GM12878 (cell line): ENCODE measurements at regions not wholly inside any gene's neighbourhood (a gene's known extent, or its start where the extent isn't known, plus 50 kb on each side); places are given as distances from the start of the nearest gene placed in this dataset.

Experiments
- ATAC-seq: fragments of 200-7000 bp; cut with Tn5 transposase; 3 replicates; pipeline ENCODE4 v1.9.1; 2020; ENCODE audit warnings: mild to moderate bottlenecking, moderate library complexity
- BruUV-seq: library from RNA; stranded (reverse); fragments of 400-500 nt; replicated peaks from 2 replicates; lab custom pipeline; 2021; lab: Mats Ljungman, UMichigan
- CTCF ChIA-PET: fragments of 300-600 bp; sonication (Branson Sonifier 250); formaldehyde crosslinking; extraction: SDS; loops from one replicate; lab custom pipeline; 2021; ENCODE audit warnings: inconsistent platforms; lab: Yijun Ruan, JAX
- POLR2A ChIA-PET: fragments of 350-600 bp; formaldehyde crosslinking; extraction: SDS; loops from one replicate; lab custom pipeline; 2021; ENCODE audit warnings: inconsistent platforms; lab: Charles Lee
- RAD21 ChIA-PET: fragments of 300-600 bp; sonication (Branson Sonifier 250); formaldehyde crosslinking; loops from one replicate; lab custom pipeline; 2023; ENCODE audit warnings: antibody characterized with exemption; ENCODE audit not compliant: unreplicated experiment; lab: Charles Lee
- SMC1A ChIA-PET: fragments of 300-600 bp; sonication (Branson Sonifier 250); formaldehyde crosslinking; loops from one replicate; lab custom pipeline; 2023; ENCODE audit not compliant: unreplicated experiment, uncharacterized antibody; lab: Charles Lee
- DNase-seq: peaks from one replicate; pipeline ENCODE4 v3.0.0-alpha.2; 2011; ENCODE audit warnings: low read depth, low spot score
- FAIRE-seq: peaks from 3 replicates; lab custom pipeline; 2011; peaks lifted over from hg19 to GRCh38; lab: Jason Lieb, UNC
- H2AFZ ChIP-seq: 2 replicates; pipeline ENCODE4 v1.6.0; 2011; ENCODE audit warnings: low read depth, low read length, control low read depth; ENCODE audit not compliant: control insufficient read depth
- H3K27ac ChIP-seq: 2 replicates; pipeline ENCODE4 v1.5.1; 2011; ENCODE audit warnings: control low read depth; ENCODE audit not compliant: control insufficient read depth, insufficient read depth
- H3K27me3 ChIP-seq, 2 experiments: replicated peaks in 1 of 2; 2 replicates each; pipeline versions ENCODE4 v1.6.0 to v1.6.1; 2011; ENCODE audit warnings: low read length in 1 of 2; ENCODE audit not compliant: control insufficient read depth in 2 of 2, insufficient read depth in 2 of 2
- H3K36me3 ChIP-seq, 2 experiments: 2 replicates each; pipeline ENCODE4 v1.5.1; 2011; ENCODE audit warnings: low read length in 1 of 2; ENCODE audit not compliant: control insufficient read depth in 2 of 2, insufficient read depth in 2 of 2
- H3K4me1 ChIP-seq: 2 replicates; pipeline ENCODE4 v1.6.1; 2011; ENCODE audit warnings: mild to moderate bottlenecking, low read length, moderate library complexity, mixed read lengths; ENCODE audit not compliant: control insufficient read depth, insufficient read depth
- H3K4me2 ChIP-seq: 2 replicates; pipeline ENCODE4 v1.6.0; 2011; ENCODE audit warnings: control low read depth; ENCODE audit not compliant: control insufficient read depth, insufficient read depth
- H3K4me3 ChIP-seq: fragments of 200-600 bp; sonication (generic); 2 replicates; pipeline ENCODE4 v1.5.1; 2016
- H3K79me2 ChIP-seq: 2 replicates; pipeline ENCODE4 v1.6.0; 2011; ENCODE audit warnings: low read length; ENCODE audit not compliant: control insufficient read depth, insufficient read depth
- H3K9ac ChIP-seq: 2 replicates; pipeline ENCODE4 v1.8.0; 2011; ENCODE audit warnings: low read length, control low read depth, mixed read lengths; ENCODE audit not compliant: control insufficient read depth, insufficient read depth
- H3K9me3 ChIP-seq: replicated peaks from 3 replicates; pipeline ENCODE4 v1.5.1; 2011; ENCODE audit warnings: mild to moderate bottlenecking, low read length; ENCODE audit not compliant: control insufficient read depth, insufficient read depth
- H4K20me1 ChIP-seq: 2 replicates; pipeline ENCODE4 v1.6.0; 2011; ENCODE audit not compliant: control insufficient read depth, insufficient read depth
- CHD1 ChIP-seq: IDR thresholded peaks from 2 replicates; pipeline ENCODE4 v1.6.1; 2012; ENCODE audit warnings: low read depth, low read length, improper control_type of control experiment
- CTCF ChIP-seq, 3 experiments: IDR thresholded peaks in 2 of 3; conservative IDR thresholded peaks in 1 of 3; 2 replicates each; pipeline ENCODE4 v1.5.1; 2011; ENCODE audit warnings: low read depth in 3 of 3, low read length in 3 of 3, mild to moderate bottlenecking in 3 of 3, control low read depth in 2 of 3, moderate library complexity in 2 of 3, inconsistent platforms in 1 of 3, mixed read lengths in 1 of 3; ENCODE audit not compliant: control insufficient read depth in 2 of 3, insufficient read depth in 1 of 3; ENCODE audit errors: extremely low read depth in 1 of 3
- E2F4 ChIP-seq: IDR thresholded peaks from 2 replicates; pipeline ENCODE4 v1.6.1; 2012; ENCODE audit warnings: low read depth, low read length, improper control_type of control experiment
- E4F1 ChIP-seq: fragments of 450-650 bp; IDR thresholded peaks from 2 replicates; pipeline ENCODE4 v1.6.1; 2018; ENCODE audit warnings: borderline replicate concordance, mild to moderate bottlenecking; ENCODE audit not compliant: partially characterized antibody
- FOXK2 ChIP-seq: fragments of 450-650 bp; IDR thresholded peaks from 2 replicates; pipeline ENCODE4 v1.6.1; 2017; ENCODE audit warnings: mild to moderate bottlenecking, moderate library complexity
- GABPA ChIP-seq: IDR thresholded peaks from 2 replicates; pipeline ENCODE4 v1.6.1; 2014; ENCODE audit warnings: antibody characterized with exemption, low read depth, mild to moderate bottlenecking, inconsistent platforms
- GATAD2B ChIP-seq: fragments of 450-650 bp; conservative IDR thresholded peaks from 2 replicates; pipeline ENCODE4 v1.6.1; 2017; ENCODE audit warnings: low read depth, mild to moderate bottlenecking, moderate library complexity
- IRF3 ChIP-seq: fragments of 450-650 bp; IDR thresholded peaks from 2 replicates; pipeline ENCODE4 v1.6.1; 2014; ENCODE audit warnings: mild to moderate bottlenecking
- JUNB ChIP-seq: IDR thresholded peaks from 2 replicates; pipeline ENCODE4 v1.6.1; 2016; ENCODE audit warnings: antibody characterized with exemption, mild to moderate bottlenecking
- KDM1A ChIP-seq: fragments of 200-600 bp; sonication (generic); IDR thresholded peaks from 2 replicates; pipeline ENCODE4 v1.6.1; 2016; ENCODE audit warnings: borderline replicate concordance
- RAD51 ChIP-seq: fragments of 450-650 bp; IDR thresholded peaks from 2 replicates; pipeline ENCODE4 v1.6.1; 2016; ENCODE audit warnings: moderate library complexity, mild to moderate bottlenecking, inconsistent platforms
- RCOR1 ChIP-seq: conservative IDR thresholded peaks from 2 replicates; pipeline ENCODE4 v1.6.1; 2012; ENCODE audit warnings: low read depth, low read length, improper control_type of control experiment
- SREBF2 ChIP-seq: IDR thresholded peaks from 2 replicates; pipeline ENCODE4 v1.6.1; 2012; ENCODE audit warnings: mild to moderate bottlenecking, low read length
- YY1 ChIP-seq: IDR thresholded peaks from 2 replicates; pipeline ENCODE4 v1.6.1; 2011; ENCODE audit warnings: low read depth, mild to moderate bottlenecking, low read length
- WGBS: methylation state at CpG from one replicate; pipeline ENCODE4 v1.1.6; 2016; ENCODE audit warnings: low lambda C conversion rate; ENCODE audit not compliant: insufficient replicate concordance, insufficient coverage; ENCODE audit errors: missing lambda C conversion rate; 5-methylcytosine and 5-hydroxymethylcytosine counted together
- in situ Hi-C: fragments of 300-500 bp; cut with MboI; formaldehyde crosslinking; loops from 9 replicates; pipeline ENCODE4 v1.14.3; 2018; ENCODE audit warnings: mixed read lengths
- intact Hi-C: fragments of 100-400 bp; cut with micrococcal nuclease; formaldehyde crosslinking; loops from one replicate; pipeline ENCODE4 v1.14.2; 2022; ENCODE audit not compliant: unreplicated experiment

GRCh38 chr4:128589384-128589965 lies 220.0 kb upstream of the JADE1 start:
- no peaks in the 10 kb centered on the region for H3K9me3 ChIP-seq
- H3K36me3 ChIP-seq, result no peaks in the 10 kb centered on the region
- ChIA-PET RAD21 (no interaction called here), CTCF (interaction anchor here (1.7 to 1.9 kb wide), 2 partner anchors 15 to 135 kb away, joined by 4 to 8 read pairs; no protein-coding TSS in a partner anchor), SMC1A (interaction anchor here (0.6 to 1.8 kb wide), 2 partner anchors 68 to 136 kb away, joined by 3 to 6 read pairs; no protein-coding TSS in a partner anchor), POLR2A (no interaction called here)
- intact Hi-C loops (no loop called here), in situ Hi-C loops (no loop called here)
- H2AFZ ChIP-seq, result no peak overlapping the region
- H3K4me1 ChIP-seq, result no peaks in the 10 kb centered on the region
- H3K27ac ChIP-seq, result no peak overlapping the region
- H3K27me3 ChIP-seq, result no peaks in the 10 kb centered on the region
- H3K4me2 ChIP-seq, result no peak overlapping the region
- FAIRE-seq (no peak), ATAC-seq (no peak), DNase-seq (no peak)
- TF ChIP-seq SREBF2 (no peak), CTCF (IDR thresholded peaks at IDR 0.05 in 2 of 3, conservative IDR thresholded peaks at IDR 0.05 in 1 of 3; ENCODE audit: control insufficient read depth in 2 of 3, extremely low read depth in 1 of 3, insufficient read depth in 1 of 3, low read depth in 3 of 3, low read length in 3 of 3) (no peak), YY1 (no peak), GABPA (no peak), RAD51 (no peak), RCOR1 (no peak), GATAD2B (no peak), KDM1A (no peak), E2F4 (no peak), IRF3 (no peak), JUNB (no peak), E4F1 (no peak), CHD1 (no peak), FOXK2 (no peak)
- BruUV-seq, result no TSS peak
- no peaks in the 10 kb centered on the region for H4K20me1 ChIP-seq
- no peaks in the 10 kb centered on the region for H3K79me2 ChIP-seq
- no peak overlapping the region for H3K9ac ChIP-seq
- H3K4me3 ChIP-seq, result no peak overlapping the region
- WGBS, result 41% methylated on average over 4 of the region's 4 CpGs
